Retinal pigment epithelial cell (primary cell): ENCODE measurements at regions not wholly inside any gene's neighbourhood (a gene's known extent, or its start where the extent isn't known, plus 50 kb on each side); places are given as distances from the start of the nearest gene placed in this dataset.

Experiments
- DNase-seq: peaks from one replicate; pipeline ENCODE4 v3.0.0-alpha.2; 2010; ENCODE audit warnings: low read depth
- H3K4me3 ChIP-seq: 2 replicates; pipeline ENCODE4 v1.5.1; 2011; ENCODE audit warnings: mild to moderate bottlenecking, low read length, control low read depth, moderate library complexity
- TF ChIP-seq, protein P1 (sequence below): conservative IDR thresholded peaks from 2 replicates; pipeline ENCODE4 v1.5.1; 2011; ENCODE audit warnings: low read depth, low read length, control low read depth, inconsistent platforms

DNA sequence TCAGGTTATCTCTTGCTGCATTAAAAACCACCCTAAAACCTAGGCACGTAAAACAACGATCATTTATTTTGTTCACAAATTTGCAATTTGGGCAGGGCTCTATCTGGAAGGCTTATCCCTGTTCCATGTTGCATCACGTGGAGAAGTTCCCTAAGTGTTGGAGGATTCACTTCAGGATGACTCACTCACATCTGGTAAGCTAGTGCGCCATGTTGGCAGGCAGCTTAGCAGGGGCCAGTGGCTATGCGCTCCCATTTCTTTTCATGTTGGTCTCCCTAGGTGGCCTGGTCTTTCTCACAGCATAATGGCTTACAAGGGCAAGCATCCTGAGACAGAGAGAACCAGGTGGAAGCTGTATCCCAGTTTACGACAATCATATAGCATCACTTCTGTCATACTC, 226.8 kb downstream of the BLID start:
- TF ChIP-seq, protein P1, sequence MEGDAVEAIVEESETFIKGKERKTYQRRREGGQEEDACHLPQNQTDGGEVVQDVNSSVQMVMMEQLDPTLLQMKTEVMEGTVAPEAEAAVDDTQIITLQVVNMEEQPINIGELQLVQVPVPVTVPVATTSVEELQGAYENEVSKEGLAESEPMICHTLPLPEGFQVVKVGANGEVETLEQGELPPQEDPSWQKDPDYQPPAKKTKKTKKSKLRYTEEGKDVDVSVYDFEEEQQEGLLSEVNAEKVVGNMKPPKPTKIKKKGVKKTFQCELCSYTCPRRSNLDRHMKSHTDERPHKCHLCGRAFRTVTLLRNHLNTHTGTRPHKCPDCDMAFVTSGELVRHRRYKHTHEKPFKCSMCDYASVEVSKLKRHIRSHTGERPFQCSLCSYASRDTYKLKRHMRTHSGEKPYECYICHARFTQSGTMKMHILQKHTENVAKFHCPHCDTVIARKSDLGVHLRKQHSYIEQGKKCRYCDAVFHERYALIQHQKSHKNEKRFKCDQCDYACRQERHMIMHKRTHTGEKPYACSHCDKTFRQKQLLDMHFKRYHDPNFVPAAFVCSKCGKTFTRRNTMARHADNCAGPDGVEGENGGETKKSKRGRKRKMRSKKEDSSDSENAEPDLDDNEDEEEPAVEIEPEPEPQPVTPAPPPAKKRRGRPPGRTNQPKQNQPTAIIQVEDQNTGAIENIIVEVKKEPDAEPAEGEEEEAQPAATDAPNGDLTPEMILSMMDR = no peak
- DNase-seq = no peak
- no peak overlapping the region for H3K4me3 ChIP-seq

DNA sequence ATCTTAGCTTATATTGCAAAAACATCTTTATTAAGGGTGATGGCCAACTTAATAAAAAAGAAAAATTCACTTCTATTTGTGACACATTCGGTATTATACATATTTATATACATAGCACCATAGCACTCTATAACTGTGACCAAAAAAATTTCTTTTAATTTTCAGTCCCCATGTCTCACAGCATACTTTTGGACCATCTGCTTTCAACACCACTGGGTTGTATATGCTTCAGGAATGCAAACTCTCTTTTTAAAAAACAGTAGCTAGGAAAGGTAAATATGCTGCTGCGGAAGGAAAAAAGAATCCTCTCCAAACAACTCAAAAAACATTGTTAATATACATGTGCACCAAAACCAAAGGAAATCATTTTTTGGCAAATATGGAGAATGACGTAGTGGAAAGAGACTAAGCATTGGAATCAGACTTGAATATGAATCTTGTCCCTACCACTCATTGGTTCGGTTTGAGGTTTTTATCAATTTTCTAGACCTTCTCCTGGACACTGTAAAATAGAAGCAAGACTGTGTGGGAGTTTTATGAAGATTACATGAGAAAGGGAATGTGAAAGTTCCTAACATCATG, 227.9 kb downstream of the BLID start:
- no peak overlapping the region for H3K4me3 ChIP-seq
- TF ChIP-seq, protein P1 = no peak
- DNase-seq = no peak

DNA sequence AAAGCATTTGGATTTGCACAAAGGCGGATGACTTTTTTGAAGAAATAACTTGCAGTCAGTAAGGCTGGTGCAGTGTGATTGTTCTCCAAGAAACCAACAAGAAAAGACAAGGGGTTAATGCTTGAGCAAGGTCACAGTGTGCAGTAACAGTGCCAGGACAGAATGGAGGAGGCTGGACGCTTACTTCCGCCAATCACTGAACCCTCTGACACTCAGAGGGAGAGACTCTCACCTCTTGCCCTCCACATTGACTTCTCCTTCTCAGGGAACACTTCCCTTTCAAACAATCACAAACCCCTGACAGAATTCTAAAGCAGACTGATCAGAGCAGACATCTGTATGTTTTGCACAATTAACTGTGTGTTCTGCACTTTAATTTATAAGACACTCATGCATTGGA, 228.4 kb downstream of the BLID start:
- TF ChIP-seq, protein P1 = no peak
- H3K4me3 ChIP-seq = no peak overlapping the region
- DNase-seq = no peak

DNA sequence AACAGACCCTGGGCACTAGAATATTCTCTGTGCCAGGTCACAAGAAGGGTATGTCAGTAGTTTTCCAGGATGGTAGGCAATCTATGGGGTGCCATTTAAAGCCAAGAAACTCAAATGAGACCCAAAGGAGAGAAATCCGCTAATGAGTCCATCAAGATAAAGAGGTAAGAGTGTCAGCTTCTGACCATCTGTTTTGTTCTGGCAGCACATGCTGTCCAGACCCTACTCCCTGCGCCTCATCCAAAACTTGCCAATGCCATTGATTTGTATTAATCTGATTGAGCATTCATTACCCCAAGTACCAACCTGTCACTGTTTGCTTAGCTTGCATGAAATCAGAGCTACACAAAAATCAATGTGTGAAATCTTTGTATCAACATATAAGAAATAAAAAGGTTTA, 229.0 kb downstream of the BLID start:
- DNase-seq = no peak
- TF ChIP-seq, protein P1 = no peak
- no peak overlapping the region for H3K4me3 ChIP-seq

DNA sequence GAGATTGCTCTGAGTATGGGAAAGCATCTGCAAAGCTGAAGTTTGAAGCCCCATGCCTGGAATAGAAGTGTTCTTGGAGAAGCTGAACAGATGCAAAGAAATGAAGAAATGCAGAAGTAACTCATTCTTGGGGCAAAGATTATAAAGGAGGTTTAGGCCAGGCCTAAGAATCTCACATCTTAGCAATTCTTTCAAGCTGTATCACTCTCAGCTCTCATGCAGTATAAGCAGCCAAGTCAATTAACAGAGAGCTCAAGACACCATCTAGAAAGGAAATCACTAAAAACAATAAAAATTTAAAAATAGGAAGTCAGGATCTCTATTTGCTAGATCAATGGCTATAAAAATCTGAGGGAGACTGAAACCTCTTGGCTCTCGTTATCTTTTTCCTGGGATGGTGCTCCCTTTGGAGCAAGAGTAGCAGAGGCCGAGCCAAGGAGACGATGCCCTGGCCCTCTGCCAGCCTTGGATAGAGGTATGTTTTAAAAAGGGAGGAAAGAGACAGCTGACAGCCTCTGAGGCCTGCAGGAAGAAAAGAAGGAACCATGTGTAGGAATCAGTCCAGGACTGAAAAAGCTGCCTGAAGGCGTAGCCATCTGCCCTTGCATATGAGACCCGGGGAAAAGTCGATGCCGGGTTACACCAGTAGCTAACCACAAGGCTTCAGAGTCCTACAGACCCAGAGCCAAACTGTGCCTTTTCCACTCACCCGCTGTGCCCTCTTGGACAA, 229.8 kb downstream of the BLID start:
- DNase-seq = no peak
- TF ChIP-seq, protein P1 = no peak

DNA sequence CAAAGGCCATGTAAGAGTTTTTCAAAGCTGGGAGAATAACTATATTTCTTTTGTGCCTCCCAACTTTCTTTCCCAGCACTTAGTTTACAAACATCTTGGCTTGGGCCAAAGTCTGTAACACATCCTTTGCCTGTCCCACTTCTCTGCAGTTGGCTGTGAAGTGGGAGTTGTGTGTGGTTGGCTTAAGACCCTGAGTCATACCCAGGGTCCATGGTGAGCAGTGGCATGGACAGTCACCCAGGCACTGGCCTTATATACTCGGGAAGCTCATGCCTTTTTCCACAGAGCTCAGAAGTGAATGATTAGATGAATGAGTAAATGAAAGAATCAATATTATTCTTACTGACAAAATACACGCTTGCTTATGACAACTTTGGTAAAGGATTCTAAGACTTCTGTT, 231.4 kb downstream of the BLID start:
- DNase-seq = no peak
- no peak overlapping the region for H3K4me3 ChIP-seq
- TF ChIP-seq, protein P1 = no peak

More for the DNA sequence above, 229.8 kb downstream of the BLID start:
- no peak overlapping the region for H3K4me3 ChIP-seq

DNA sequence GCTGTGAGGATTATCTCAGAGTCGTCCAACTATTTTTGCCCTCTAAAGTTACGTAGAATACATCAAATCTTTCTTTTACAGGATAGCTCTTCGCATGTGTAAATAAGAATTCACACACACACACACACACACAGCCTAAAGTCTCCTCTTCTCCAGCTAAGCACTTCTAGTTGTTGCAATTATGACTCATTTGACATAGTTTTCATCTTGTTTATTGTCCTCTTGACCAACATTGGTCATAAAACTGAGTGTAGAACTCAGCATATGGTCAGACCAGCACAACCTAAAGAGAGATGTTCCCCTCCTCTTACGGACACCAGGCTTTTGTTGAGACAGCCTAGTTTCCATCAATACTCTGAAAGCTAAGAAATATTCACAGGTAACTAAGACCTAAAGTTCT, 234.2 kb downstream of the BLID start:
- TF ChIP-seq, protein P1 = no peak

More for the DNA sequence above, 234.2 kb downstream of the BLID start:
- DNase-seq = no peak
- H3K4me3 ChIP-seq = no peak overlapping the region
